Caco-2 (cell line): ENCODE measurements at regions not wholly inside any gene's neighbourhood (a gene's known extent, or its start where the extent isn't known, plus 50 kb on each side); places are given as distances from the start of the nearest gene placed in this dataset.
A peak's percentile ranks its signal among the peaks of the same experiment; 100 is the strongest.

Experiments used
- BruUV-seq: library from RNA; stranded (reverse); fragments of 400-500 nt; replicated peaks from 2 replicates; lab custom pipeline; 2021; lab: Mats Ljungman, UMichigan
- CTCF ChIA-PET: fragments of 300-600 bp; sonication (Branson Sonifier 250); formaldehyde crosslinking; loops from one replicate; lab custom pipeline; 2022; ENCODE audit warnings: antibody characterized with exemption; lab: Charles Lee
- POLR2A ChIA-PET: fragments of 300-600 bp; sonication (Branson Sonifier 250); formaldehyde crosslinking; loops from one replicate; lab custom pipeline; 2022; ENCODE audit warnings: antibody characterized with exemption; lab: Charles Lee
- DNase-seq, 2 experiments: peaks; one replicate each; pipeline versions ENCODE4 v3.0.0 to v3.0.0-alpha.2; 2020 to 2022
- H3K27me3 ChIP-seq: replicated peaks from 2 replicates; pipeline ENCODE4 v1.6.0; 2011; ENCODE audit warnings: low read length; ENCODE audit not compliant: control insufficient read depth, insufficient read depth
- H3K36me3 ChIP-seq: 2 replicates; pipeline ENCODE4 v1.5.1; 2011; ENCODE audit warnings: low read length; ENCODE audit not compliant: control insufficient read depth, insufficient read depth
- H3K4me1 ChIP-seq: fragments of 250-450 bp; sonication (Bioruptor Pico); 2 replicates; pipeline ENCODE4 v1.5.1; 2020; ENCODE audit warnings: mild to moderate bottlenecking
- H3K4me3 ChIP-seq: 2 replicates; pipeline ENCODE4 v1.5.1; 2011; ENCODE audit warnings: low read depth, mild to moderate bottlenecking, control low read depth, low read length
- H3K9me3 ChIP-seq: fragments of 250-450 bp; sonication (Bioruptor Pico); 2 replicates; pipeline ENCODE4 v1.5.1; 2020; ENCODE audit warnings: mild to moderate bottlenecking, moderate library complexity
- H3K27ac Mint-ChIP-seq: one replicate; pipeline ENCODE4 v1.8.0; 2022; ENCODE audit warnings: mixed read lengths; ENCODE audit not compliant: unreplicated experiment
- H3K27me3 Mint-ChIP-seq: one replicate; pipeline ENCODE4 v1.8.0; 2022; ENCODE audit warnings: mixed read lengths; ENCODE audit not compliant: insufficient read depth, unreplicated experiment
- H3K36me3 Mint-ChIP-seq: one replicate; pipeline ENCODE4 v1.8.0; 2022; ENCODE audit warnings: mild to moderate bottlenecking, mixed read lengths; ENCODE audit not compliant: insufficient read depth, unreplicated experiment
- H3K4me1 Mint-ChIP-seq: one replicate; pipeline ENCODE4 v1.8.0; 2022; ENCODE audit warnings: low read depth, mixed read lengths; ENCODE audit not compliant: unreplicated experiment
- H3K4me3 Mint-ChIP-seq: one replicate; pipeline ENCODE4 v1.8.0; 2022; ENCODE audit warnings: mild to moderate bottlenecking, moderate library complexity, mixed read lengths; ENCODE audit not compliant: unreplicated experiment
- H3K9me3 Mint-ChIP-seq: one replicate; pipeline ENCODE4 v1.8.0; 2022; ENCODE audit warnings: mixed read lengths; ENCODE audit not compliant: unreplicated experiment
- intact Hi-C: fragments of 100-400 bp; cut with micrococcal nuclease; formaldehyde crosslinking; loops from one replicate; pipeline ENCODE4 v1.10.0; 2022; ENCODE audit not compliant: unreplicated experiment
- TF ChIP-seq, protein P1 (sequence below), 2 experiments: fragments of 200-600 bp in 1 of 2; IDR thresholded peaks; 1 replicate in 1 of 2; 2 replicates in 1 of 2; pipeline versions ENCODE4 v1.5.1 to v1.8.0; 2011 to 2022; ENCODE audit warnings: antibody characterized with exemption in 1 of 2, control low read depth in 1 of 2, inconsistent platforms in 1 of 2, low read depth in 1 of 2, low read length in 1 of 2, mild to moderate bottlenecking in 1 of 2, moderate library complexity in 1 of 2; ENCODE audit not compliant: insufficient read depth in 1 of 2, severe bottlenecking in 1 of 2, unreplicated experiment in 1 of 2

DNA sequence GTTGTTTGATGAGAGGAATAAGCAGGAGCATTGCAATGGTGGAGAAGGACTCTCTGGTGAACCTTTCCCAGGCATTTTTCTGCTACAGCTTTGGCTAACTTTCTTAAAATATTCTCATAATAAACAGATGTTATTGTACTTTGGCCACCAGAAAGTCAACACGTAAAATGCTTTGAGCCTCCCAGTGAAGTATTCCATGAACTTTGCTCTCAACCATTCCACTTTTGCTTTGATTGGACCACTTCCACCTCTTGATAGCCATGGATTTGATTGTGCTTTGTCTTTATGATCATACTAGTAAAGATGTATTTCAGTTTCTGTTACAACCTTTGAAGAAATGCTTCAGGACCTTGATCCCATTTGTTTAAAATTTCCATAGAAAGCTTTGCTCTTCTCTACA, 241.1 kb downstream of the TENT5A start:
- BruUV-seq: no TSS peak
- TF ChIP-seq, protein P1, sequence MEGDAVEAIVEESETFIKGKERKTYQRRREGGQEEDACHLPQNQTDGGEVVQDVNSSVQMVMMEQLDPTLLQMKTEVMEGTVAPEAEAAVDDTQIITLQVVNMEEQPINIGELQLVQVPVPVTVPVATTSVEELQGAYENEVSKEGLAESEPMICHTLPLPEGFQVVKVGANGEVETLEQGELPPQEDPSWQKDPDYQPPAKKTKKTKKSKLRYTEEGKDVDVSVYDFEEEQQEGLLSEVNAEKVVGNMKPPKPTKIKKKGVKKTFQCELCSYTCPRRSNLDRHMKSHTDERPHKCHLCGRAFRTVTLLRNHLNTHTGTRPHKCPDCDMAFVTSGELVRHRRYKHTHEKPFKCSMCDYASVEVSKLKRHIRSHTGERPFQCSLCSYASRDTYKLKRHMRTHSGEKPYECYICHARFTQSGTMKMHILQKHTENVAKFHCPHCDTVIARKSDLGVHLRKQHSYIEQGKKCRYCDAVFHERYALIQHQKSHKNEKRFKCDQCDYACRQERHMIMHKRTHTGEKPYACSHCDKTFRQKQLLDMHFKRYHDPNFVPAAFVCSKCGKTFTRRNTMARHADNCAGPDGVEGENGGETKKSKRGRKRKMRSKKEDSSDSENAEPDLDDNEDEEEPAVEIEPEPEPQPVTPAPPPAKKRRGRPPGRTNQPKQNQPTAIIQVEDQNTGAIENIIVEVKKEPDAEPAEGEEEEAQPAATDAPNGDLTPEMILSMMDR (IDR thresholded peaks at IDR 0.05; ENCODE audit: insufficient read depth in 1 of 2, low read depth in 1 of 2, low read length in 1 of 2, severe bottlenecking in 1 of 2, unreplicated experiment in 1 of 2): no peak
- Mint-ChIP-seq H3K9me3 (no peaks in the 10 kb centered on the region), H3K36me3 (no peaks in the 10 kb centered on the region), H3K4me3 (no peak overlapping the region), H3K27me3 (no peaks in the 10 kb centered on the region), H3K4me1 (no peaks in the 10 kb centered on the region), H3K27ac (no peak overlapping the region)
- no peak for DNase-seq
- Histone ChIP-seq H3K27me3 (no peaks in the 10 kb centered on the region), H3K9me3 (no peaks in the 10 kb centered on the region), H3K4me1 (peaks cover 10% of the 10 kb centered on the region), H3K36me3 (no peaks in the 10 kb centered on the region), H3K4me3 (no peak overlapping the region)
- ChIA-PET CTCF (no interaction called here), POLR2A (no interaction called here)
- intact Hi-C loops: no loop called here

- peaks cover 16% of the 10 kb centered on the region for H3K4me1 ChIP-seq
- no peak overlapping the region for H3K27ac Mint-ChIP-seq
- peaks cover 55% of the 10 kb centered on the region for H3K9me3 Mint-ChIP-seq
- H3K4me1 Mint-ChIP-seq: peaks cover 12% of the 10 kb centered on the region
- BruUV-seq: no TSS peak
- CTCF ChIA-PET: no interaction called here
- no peaks in the 10 kb centered on the region for H3K36me3 Mint-ChIP-seq
- DNase-seq: no peak
- no peaks in the 10 kb centered on the region; the same call in 1 of the 2 replicates for H3K9me3 ChIP-seq
- H3K4me3 ChIP-seq: no peak overlapping the region
- H3K27me3 ChIP-seq: no peaks in the 10 kb centered on the region
- intact Hi-C loops: no loop called here
- H3K36me3 ChIP-seq: no peaks in the 10 kb centered on the region
- TF ChIP-seq, protein P1 (IDR thresholded peaks at IDR 0.05; ENCODE audit: insufficient read depth in 1 of 2, low read depth in 1 of 2, low read length in 1 of 2, severe bottlenecking in 1 of 2, unreplicated experiment in 1 of 2): no peak
- no peak overlapping the region for H3K4me3 Mint-ChIP-seq
- H3K27me3 Mint-ChIP-seq: no peaks in the 10 kb centered on the region
- POLR2A ChIA-PET: no interaction called here
Measured at GRCh38 chr6:81495999-81496398, 256.5 kb downstream of the TENT5A start.

- Mint-ChIP-seq H3K9me3 (peaks cover 34% of the 10 kb centered on the region), H3K4me1 (peaks cover 34% of the 10 kb centered on the region), H3K4me3 (no peak overlapping the region), H3K27ac (peak overlapping the region; percentile 79), H3K27me3 (no peaks in the 10 kb centered on the region), H3K36me3 (no peaks in the 10 kb centered on the region)
- no peak overlapping the region for H3K4me3 ChIP-seq
- TF ChIP-seq, protein P1 (IDR thresholded peaks at IDR 0.05; ENCODE audit: insufficient read depth in 1 of 2, low read depth in 1 of 2, low read length in 1 of 2, severe bottlenecking in 1 of 2, unreplicated experiment in 1 of 2): no peak
- BruUV-seq: no TSS peak
- CTCF ChIA-PET: no interaction called here
- intact Hi-C loops: loop anchor here (1.0 to 5.0 kb wide), 2 partner anchors 71 to 261 kb away; partner anchors contain the start of gene TENT5A
- H3K9me3 ChIP-seq: no peaks in the 10 kb centered on the region; the same call in 1 of the 2 replicates
- POLR2A ChIA-PET: no interaction called here
- no peaks in the 10 kb centered on the region for H3K36me3 ChIP-seq
- peaks cover 27% of the 10 kb centered on the region for H3K4me1 ChIP-seq
- H3K27me3 ChIP-seq: no peaks in the 10 kb centered on the region
- peak; percentile 35 to 37 for DNase-seq
Measured at GRCh38 chr6:81491454-81492101, 260.9 kb downstream of the TENT5A start.
